ENCODE measurements at regions not wholly inside any gene's neighbourhood (a gene's known extent, or its start where the extent isn't known, plus 50 kb on each side); places are given as distances from the start of the nearest gene placed in this dataset.

GRCh38 chr16:56101480-56101879, 89.8 kb upstream of the GNAO1 start:
- no peak for DNase-seq (ENCODE audit: low read depth)
- no peak for TF ChIP-seq CTCF (IDR thresholded peaks at IDR 0.05; ENCODE audit: low read depth, low read length, missing control alignments)
- no peak overlapping the region for H3K4me3 ChIP-seq (ENCODE audit: low read depth, low read length)

- no peak for DNase-seq (ENCODE audit: low read depth)
- no peak for TF ChIP-seq CTCF (IDR thresholded peaks at IDR 0.05; ENCODE audit: low read depth, low read length, missing control alignments)
- no peak overlapping the region for H3K4me3 ChIP-seq (ENCODE audit: low read depth, low read length)
Observed at GRCh38 chr16:56097306-56097705, 94.0 kb upstream of the GNAO1 start.

- no peak for TF ChIP-seq CTCF (IDR thresholded peaks at IDR 0.05; ENCODE audit: low read depth, low read length, missing control alignments)
- no peak for DNase-seq (ENCODE audit: low read depth)
- H3K4me3 ChIP-seq (ENCODE audit: low read depth, low read length): no peak overlapping the region
Observed at GRCh38 chr16:56094231-56094630, 97.1 kb upstream of the GNAO1 start.

- no peak for TF ChIP-seq CTCF (IDR thresholded peaks at IDR 0.05; ENCODE audit: low read depth, low read length, missing control alignments)
- DNase-seq (ENCODE audit: low read depth): no peak
- no peak overlapping the region for H3K4me3 ChIP-seq (ENCODE audit: low read depth, low read length)
Observed at GRCh38 chr16:56093055-56093454, 98.2 kb upstream of the GNAO1 start.

- no peak overlapping the region for H3K4me3 ChIP-seq (ENCODE audit: low read depth, low read length)
- no peak for TF ChIP-seq CTCF (IDR thresholded peaks at IDR 0.05; ENCODE audit: low read depth, low read length, missing control alignments)
- DNase-seq (ENCODE audit: low read depth): no peak
Observed at GRCh38 chr16:56090076-56090475, 101.2 kb upstream of the GNAO1 start.

- no peak overlapping the region for H3K4me3 ChIP-seq (ENCODE audit: low read depth, low read length)
- TF ChIP-seq CTCF (IDR thresholded peaks at IDR 0.05; ENCODE audit: low read depth, low read length, missing control alignments): no peak
- DNase-seq (ENCODE audit: low read depth): no peak
Observed at GRCh38 chr16:56087626-56088025, 103.7 kb upstream of the GNAO1 start.

- H3K4me3 ChIP-seq (ENCODE audit: low read depth, low read length): no peak overlapping the region
- TF ChIP-seq CTCF (IDR thresholded peaks at IDR 0.05; ENCODE audit: low read depth, low read length, missing control alignments): no peak
- DNase-seq (ENCODE audit: low read depth): no peak
Observed at GRCh38 chr16:56081371-56081770, 109.9 kb upstream of the GNAO1 start.

Measured in GM12864 (cell line).